SK-N-SH treated with all-trans-retinoic acid at 6 μM for 48 hours (cell line): ENCODE measurements at regions not wholly inside any gene's neighbourhood (a gene's known extent, or its start where the extent isn't known, plus 50 kb on each side); places are given as distances from the start of the nearest gene placed in this dataset.

Experiments used
- ATAC-seq: fragments of 200-7000 bp; cut with Tn5 transposase; 3 replicates; pipeline ENCODE4 v1.9.1; 2020; ENCODE audit warnings: mild to moderate bottlenecking, moderate library complexity
- ARNTL ChIP-seq: fragments of 450-650 bp; formaldehyde crosslinking; IDR thresholded peaks from 2 replicates; pipeline ENCODE4 v1.5.0; 2020; ENCODE audit warnings: low read depth, mild to moderate bottlenecking, moderate library complexity, borderline replicate concordance
- BACH2 ChIP-seq: fragments of 250-450 bp; sonication (Bioruptor Pico); IDR thresholded peaks from 2 replicates; pipeline ENCODE4 v1.9.0; 2021; ENCODE audit warnings: mild to moderate bottlenecking, borderline replicate concordance
- CSDC2 ChIP-seq: fragments of 250-450 bp; sonication (Bioruptor Pico); IDR thresholded peaks from 2 replicates; pipeline ENCODE4 v1.5.0; 2020; ENCODE audit warnings: mild to moderate bottlenecking, moderate library complexity
- ESRRG ChIP-seq: fragments of 250-450 bp; sonication (Bioruptor Pico); IDR thresholded peaks from 2 replicates; pipeline ENCODE4 v1.6.1; 2021; ENCODE audit warnings: mild to moderate bottlenecking
- GLIS3 ChIP-seq: fragments of 250-450 bp; sonication (Bioruptor Pico); IDR thresholded peaks from 2 replicates; pipeline ENCODE4 v1.5.0; 2020; ENCODE audit warnings: mild to moderate bottlenecking, moderate library complexity
- ISL1 ChIP-seq: fragments of 250-450 bp; sonication (Bioruptor Pico); IDR thresholded peaks from 2 replicates; pipeline ENCODE4 v2.1.2; 2022; ENCODE audit warnings: mild to moderate bottlenecking, moderate library complexity
- OSR1 ChIP-seq: fragments of 250-450 bp; sonication (Bioruptor Pico); IDR thresholded peaks from 2 replicates; pipeline ENCODE4 v1.8.0; 2022; ENCODE audit warnings: moderate library complexity, mild to moderate bottlenecking, inconsistent platforms
- PPARA ChIP-seq: fragments of 250-450 bp; sonication (Bioruptor Pico); IDR thresholded peaks from 2 replicates; pipeline ENCODE4 v1.5.0; 2020; ENCODE audit warnings: mild to moderate bottlenecking, borderline replicate concordance
- ZC3H10 ChIP-seq: fragments of 250-450 bp; sonication (Bioruptor Pico); IDR thresholded peaks from 2 replicates; pipeline ENCODE4 v1.5.1; 2021; ENCODE audit warnings: mild to moderate bottlenecking, moderate library complexity
- ZFP3 ChIP-seq: fragments of 250-450 bp; sonication (Bioruptor Pico); IDR thresholded peaks from 2 replicates; pipeline ENCODE4 v1.5.0; 2020; ENCODE audit warnings: mild to moderate bottlenecking, moderate library complexity
- ZFP30 ChIP-seq: fragments of 450-650 bp; formaldehyde crosslinking; IDR thresholded peaks from 2 replicates; pipeline ENCODE4 v1.5.0; 2022; ENCODE audit warnings: mild to moderate bottlenecking, moderate library complexity
- ZNF565 ChIP-seq: fragments of 450-650 bp; formaldehyde crosslinking; conservative IDR thresholded peaks from 2 replicates; pipeline ENCODE4 v1.5.0; 2020; ENCODE audit warnings: low read depth, mild to moderate bottlenecking, moderate library complexity
- TF ChIP-seq, protein P1 (sequence below): fragments of 250-450 bp; sonication (Bioruptor Pico); IDR thresholded peaks from 2 replicates; pipeline ENCODE4 v1.5.1; 2021; ENCODE audit warnings: mild to moderate bottlenecking, moderate library complexity
- TF ChIP-seq, protein P2 (sequence below): fragments of 250-450 bp; sonication (Bioruptor Pico); IDR thresholded peaks from 2 replicates; pipeline ENCODE4 v1.5.1; 2020; ENCODE audit warnings: low read depth, mild to moderate bottlenecking, moderate library complexity
- TF ChIP-seq, protein P3 (sequence below): fragments of 250-450 bp; sonication (Bioruptor Pico); IDR thresholded peaks from 2 replicates; pipeline ENCODE4 v1.8.0; 2021; ENCODE audit warnings: low read depth, mild to moderate bottlenecking, moderate library complexity, borderline replicate concordance
- TF ChIP-seq, protein P4 (sequence below): fragments of 250-450 bp; sonication (Bioruptor Pico); IDR thresholded peaks from 2 replicates; pipeline ENCODE4 v1.5.0; 2020; ENCODE audit warnings: mild to moderate bottlenecking, moderate library complexity

GRCh38 chr11:110935018-110935640 lies 222.9 kb upstream of the ARHGAP20 start:
- TF ChIP-seq, protein P1, sequence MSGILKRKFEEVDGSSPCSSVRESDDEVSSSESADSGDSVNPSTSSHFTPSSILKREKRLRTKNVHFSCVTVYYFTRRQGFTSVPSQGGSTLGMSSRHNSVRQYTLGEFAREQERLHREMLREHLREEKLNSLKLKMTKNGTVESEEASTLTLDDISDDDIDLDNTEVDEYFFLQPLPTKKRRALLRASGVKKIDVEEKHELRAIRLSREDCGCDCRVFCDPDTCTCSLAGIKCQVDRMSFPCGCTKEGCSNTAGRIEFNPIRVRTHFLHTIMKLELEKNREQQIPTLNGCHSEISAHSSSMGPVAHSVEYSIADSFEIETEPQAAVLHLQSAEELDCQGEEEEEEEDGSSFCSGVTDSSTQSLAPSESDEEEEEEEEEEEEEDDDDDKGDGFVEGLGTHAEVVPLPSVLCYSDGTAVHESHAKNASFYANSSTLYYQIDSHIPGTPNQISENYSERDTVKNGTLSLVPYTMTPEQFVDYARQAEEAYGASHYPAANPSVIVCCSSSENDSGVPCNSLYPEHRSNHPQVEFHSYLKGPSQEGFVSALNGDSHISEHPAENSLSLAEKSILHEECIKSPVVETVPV (CRISPR knock-in tag): no peak
- TF ChIP-seq ISL1 (CRISPR knock-in tag): no peak
- ATAC-seq: no peak

DNA sequence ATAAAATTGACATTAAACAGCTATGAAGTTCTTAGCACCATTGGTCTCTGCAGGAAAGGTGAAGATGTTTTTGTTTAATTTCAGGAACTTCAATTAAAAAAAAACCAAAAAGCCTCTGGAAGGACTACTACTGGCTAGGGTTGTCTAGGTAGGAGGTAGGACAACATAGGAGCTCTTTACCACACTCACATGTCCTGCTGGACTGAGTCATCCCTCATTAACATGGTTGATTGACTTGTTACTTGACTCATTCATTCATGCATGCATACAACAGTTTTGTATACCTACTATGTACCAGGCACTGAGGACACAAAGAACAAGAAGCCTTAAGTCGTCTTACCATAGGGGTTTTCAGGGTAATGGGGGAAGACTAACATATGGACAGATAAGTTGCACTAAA lies 216.9 kb upstream of the ARHGAP20 start:
- TF ChIP-seq ESRRG (CRISPR knock-in tag) (no peak), ZFP30 (CRISPR knock-in tag) (no peak), ZNF565 (CRISPR knock-in tag) (no peak), PPARA (CRISPR knock-in tag) (no peak), ZC3H10 (no peak), ARNTL (CRISPR knock-in tag) (no peak), BACH2 (no peak)
- TF ChIP-seq, protein P2, sequence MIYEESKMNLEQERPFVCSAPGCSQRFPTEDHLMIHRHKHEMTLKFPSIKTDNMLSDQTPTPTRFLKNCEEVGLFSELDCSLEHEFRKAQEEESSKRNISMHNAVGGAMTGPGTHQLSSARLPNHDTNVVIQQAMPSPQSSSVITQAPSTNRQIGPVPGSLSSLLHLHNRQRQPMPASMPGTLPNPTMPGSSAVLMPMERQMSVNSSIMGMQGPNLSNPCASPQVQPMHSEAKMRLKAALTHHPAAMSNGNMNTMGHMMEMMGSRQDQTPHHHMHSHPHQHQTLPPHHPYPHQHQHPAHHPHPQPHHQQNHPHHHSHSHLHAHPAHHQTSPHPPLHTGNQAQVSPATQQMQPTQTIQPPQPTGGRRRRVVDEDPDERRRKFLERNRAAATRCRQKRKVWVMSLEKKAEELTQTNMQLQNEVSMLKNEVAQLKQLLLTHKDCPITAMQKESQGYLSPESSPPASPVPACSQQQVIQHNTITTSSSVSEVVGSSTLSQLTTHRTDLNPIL (CRISPR knock-in tag): no peak
- TF ChIP-seq, protein P1 (CRISPR knock-in tag): no peak
- ATAC-seq: no peak

DNA sequence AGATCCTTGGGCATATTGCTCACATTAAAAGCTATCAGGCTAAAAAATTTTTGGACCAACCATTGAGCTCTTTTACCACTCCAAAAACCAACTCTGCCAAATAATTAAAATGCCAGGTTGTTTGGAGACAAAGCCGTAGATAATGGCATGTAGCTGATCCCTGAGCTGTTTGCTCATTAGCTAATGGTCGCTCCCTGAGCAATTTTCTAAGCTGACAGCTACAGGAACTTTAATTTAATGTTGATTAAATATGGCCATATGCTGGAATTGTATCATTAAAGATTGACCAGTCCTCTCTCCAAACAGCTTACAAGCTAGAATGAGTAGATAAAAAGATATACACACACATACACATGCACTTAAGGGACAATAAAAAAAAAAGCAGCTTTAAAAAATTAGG lies 216.2 kb upstream of the ARHGAP20 start:
- ATAC-seq: no peak
- no peak for TF ChIP-seq ZFP30 (CRISPR knock-in tag)
- TF ChIP-seq ARNTL (CRISPR knock-in tag): no peak
- TF ChIP-seq ZFP3: no peak
- no peak for TF ChIP-seq ISL1 (CRISPR knock-in tag)
- TF ChIP-seq, protein P3, sequence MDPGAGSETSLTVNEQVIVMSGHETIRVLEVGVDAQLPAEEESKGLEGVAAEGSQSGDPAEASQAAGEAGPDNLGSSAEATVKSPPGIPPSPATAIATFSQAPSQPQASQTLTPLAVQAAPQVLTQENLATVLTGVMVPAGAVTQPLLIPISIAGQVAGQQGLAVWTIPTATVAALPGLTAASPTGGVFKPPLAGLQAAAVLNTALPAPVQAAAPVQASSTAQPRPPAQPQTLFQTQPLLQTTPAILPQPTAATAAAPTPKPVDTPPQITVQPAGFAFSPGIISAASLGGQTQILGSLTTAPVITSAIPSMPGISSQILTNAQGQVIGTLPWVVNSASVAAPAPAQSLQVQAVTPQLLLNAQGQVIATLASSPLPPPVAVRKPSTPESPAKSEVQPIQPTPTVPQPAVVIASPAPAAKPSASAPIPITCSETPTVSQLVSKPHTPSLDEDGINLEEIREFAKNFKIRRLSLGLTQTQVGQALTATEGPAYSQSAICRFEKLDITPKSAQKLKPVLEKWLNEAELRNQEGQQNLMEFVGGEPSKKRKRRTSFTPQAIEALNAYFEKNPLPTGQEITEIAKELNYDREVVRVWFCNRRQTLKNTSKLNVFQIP (CRISPR knock-in tag): no peak
- no peak for TF ChIP-seq ZC3H10
- no peak for TF ChIP-seq GLIS3 (CRISPR knock-in tag)
- TF ChIP-seq OSR1 (CRISPR knock-in tag): no peak
- no peak for TF ChIP-seq PPARA (CRISPR knock-in tag)
- TF ChIP-seq CSDC2 (CRISPR knock-in tag): no peak
- TF ChIP-seq, all 23 proteins: peak for 0

DNA sequence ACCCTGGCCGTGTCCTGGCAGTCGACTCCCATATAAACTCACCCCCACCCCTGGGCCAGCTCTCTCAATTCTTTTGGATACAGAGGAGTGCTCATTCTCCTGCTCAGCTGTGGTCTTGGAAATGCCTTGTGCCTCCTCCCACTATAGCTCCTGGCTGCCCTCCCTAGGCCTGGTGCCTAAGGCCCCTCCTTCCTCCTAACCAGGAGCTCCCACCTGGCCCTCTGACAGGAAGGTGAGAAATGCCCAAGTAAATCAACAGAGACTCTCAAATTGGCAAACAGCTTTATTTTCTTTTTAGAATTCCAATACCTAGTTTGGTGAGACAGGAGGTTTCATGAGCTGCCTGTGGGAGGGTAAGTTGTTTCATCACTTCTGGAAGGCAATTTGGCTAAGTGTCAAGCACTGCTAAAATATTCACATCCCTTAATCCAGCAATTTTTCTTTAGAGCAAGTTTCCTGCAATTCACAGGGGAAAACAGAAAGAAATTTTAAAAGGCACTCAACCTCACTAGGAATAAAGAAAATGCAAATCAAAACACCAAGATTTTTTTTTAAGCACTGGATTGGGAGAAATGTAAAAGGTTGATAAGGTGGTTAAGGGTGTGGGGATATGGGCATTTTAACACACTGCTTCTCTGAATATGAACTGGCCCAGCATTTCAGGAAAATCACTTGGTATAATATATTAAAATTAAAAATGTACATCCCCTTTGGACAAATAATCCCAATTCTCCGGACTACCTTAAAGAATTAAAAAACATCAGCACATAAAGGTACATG lies 209.7 kb upstream of the ARHGAP20 start:
- ATAC-seq: no peak
- TF ChIP-seq ZC3H10: no peak
- TF ChIP-seq, protein P1 (CRISPR knock-in tag): no peak
- TF ChIP-seq, protein P3 (CRISPR knock-in tag): no peak
- TF ChIP-seq GLIS3 (CRISPR knock-in tag): no peak
- TF ChIP-seq ZFP30 (CRISPR knock-in tag): no peak
- TF ChIP-seq ZNF565 (CRISPR knock-in tag): no peak
- no peak for TF ChIP-seq PPARA (CRISPR knock-in tag)
- no peak for TF ChIP-seq ZFP3
- TF ChIP-seq, protein P4, sequence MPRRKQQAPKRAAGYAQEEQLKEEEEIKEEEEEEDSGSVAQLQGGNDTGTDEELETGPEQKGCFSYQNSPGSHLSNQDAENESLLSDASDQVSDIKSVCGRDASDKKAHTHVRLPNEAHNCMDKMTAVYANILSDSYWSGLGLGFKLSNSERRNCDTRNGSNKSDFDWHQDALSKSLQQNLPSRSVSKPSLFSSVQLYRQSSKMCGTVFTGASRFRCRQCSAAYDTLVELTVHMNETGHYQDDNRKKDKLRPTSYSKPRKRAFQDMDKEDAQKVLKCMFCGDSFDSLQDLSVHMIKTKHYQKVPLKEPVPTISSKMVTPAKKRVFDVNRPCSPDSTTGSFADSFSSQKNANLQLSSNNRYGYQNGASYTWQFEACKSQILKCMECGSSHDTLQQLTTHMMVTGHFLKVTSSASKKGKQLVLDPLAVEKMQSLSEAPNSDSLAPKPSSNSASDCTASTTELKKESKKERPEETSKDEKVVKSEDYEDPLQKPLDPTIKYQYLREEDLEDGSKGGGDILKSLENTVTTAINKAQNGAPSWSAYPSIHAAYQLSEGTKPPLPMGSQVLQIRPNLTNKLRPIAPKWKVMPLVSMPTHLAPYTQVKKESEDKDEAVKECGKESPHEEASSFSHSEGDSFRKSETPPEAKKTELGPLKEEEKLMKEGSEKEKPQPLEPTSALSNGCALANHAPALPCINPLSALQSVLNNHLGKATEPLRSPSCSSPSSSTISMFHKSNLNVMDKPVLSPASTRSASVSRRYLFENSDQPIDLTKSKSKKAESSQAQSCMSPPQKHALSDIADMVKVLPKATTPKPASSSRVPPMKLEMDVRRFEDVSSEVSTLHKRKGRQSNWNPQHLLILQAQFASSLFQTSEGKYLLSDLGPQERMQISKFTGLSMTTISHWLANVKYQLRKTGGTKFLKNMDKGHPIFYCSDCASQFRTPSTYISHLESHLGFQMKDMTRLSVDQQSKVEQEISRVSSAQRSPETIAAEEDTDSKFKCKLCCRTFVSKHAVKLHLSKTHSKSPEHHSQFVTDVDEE (CRISPR knock-in tag): no peak
- no peak for TF ChIP-seq CSDC2 (CRISPR knock-in tag)
